Caco-2 (cell line): ENCODE measurements at regions not wholly inside any gene's neighbourhood (a gene's known extent, or its start where the extent isn't known, plus 50 kb on each side); places are given as distances from the start of the nearest gene placed in this dataset.

Experiments used
- BruUV-seq: library from RNA; stranded (reverse); fragments of 400-500 nt; replicated peaks from 2 replicates; lab custom pipeline; 2021; lab: Mats Ljungman, UMichigan
- CTCF ChIA-PET: fragments of 300-600 bp; sonication (Branson Sonifier 250); formaldehyde crosslinking; loops from one replicate; lab custom pipeline; 2022; ENCODE audit warnings: antibody characterized with exemption; lab: Charles Lee
- POLR2A ChIA-PET: fragments of 300-600 bp; sonication (Branson Sonifier 250); formaldehyde crosslinking; loops from one replicate; lab custom pipeline; 2022; ENCODE audit warnings: antibody characterized with exemption; lab: Charles Lee
- DNase-seq, 2 experiments: peaks; one replicate each; pipeline versions ENCODE4 v3.0.0 to v3.0.0-alpha.2; 2020 to 2022
- H3K27me3 ChIP-seq: replicated peaks from 2 replicates; pipeline ENCODE4 v1.6.0; 2011; ENCODE audit warnings: low read length; ENCODE audit not compliant: control insufficient read depth, insufficient read depth
- H3K36me3 ChIP-seq: 2 replicates; pipeline ENCODE4 v1.5.1; 2011; ENCODE audit warnings: low read length; ENCODE audit not compliant: control insufficient read depth, insufficient read depth
- H3K4me1 ChIP-seq: fragments of 250-450 bp; sonication (Bioruptor Pico); 2 replicates; pipeline ENCODE4 v1.5.1; 2020; ENCODE audit warnings: mild to moderate bottlenecking
- H3K4me3 ChIP-seq: 2 replicates; pipeline ENCODE4 v1.5.1; 2011; ENCODE audit warnings: low read depth, mild to moderate bottlenecking, control low read depth, low read length
- H3K9me3 ChIP-seq: fragments of 250-450 bp; sonication (Bioruptor Pico); 2 replicates; pipeline ENCODE4 v1.5.1; 2020; ENCODE audit warnings: mild to moderate bottlenecking, moderate library complexity
- H3K27ac Mint-ChIP-seq: one replicate; pipeline ENCODE4 v1.8.0; 2022; ENCODE audit warnings: mixed read lengths; ENCODE audit not compliant: unreplicated experiment
- H3K27me3 Mint-ChIP-seq: one replicate; pipeline ENCODE4 v1.8.0; 2022; ENCODE audit warnings: mixed read lengths; ENCODE audit not compliant: insufficient read depth, unreplicated experiment
- H3K36me3 Mint-ChIP-seq: one replicate; pipeline ENCODE4 v1.8.0; 2022; ENCODE audit warnings: mild to moderate bottlenecking, mixed read lengths; ENCODE audit not compliant: insufficient read depth, unreplicated experiment
- H3K4me1 Mint-ChIP-seq: one replicate; pipeline ENCODE4 v1.8.0; 2022; ENCODE audit warnings: low read depth, mixed read lengths; ENCODE audit not compliant: unreplicated experiment
- H3K4me3 Mint-ChIP-seq: one replicate; pipeline ENCODE4 v1.8.0; 2022; ENCODE audit warnings: mild to moderate bottlenecking, moderate library complexity, mixed read lengths; ENCODE audit not compliant: unreplicated experiment
- H3K9me3 Mint-ChIP-seq: one replicate; pipeline ENCODE4 v1.8.0; 2022; ENCODE audit warnings: mixed read lengths; ENCODE audit not compliant: unreplicated experiment
- intact Hi-C: fragments of 100-400 bp; cut with micrococcal nuclease; formaldehyde crosslinking; loops from one replicate; pipeline ENCODE4 v1.10.0; 2022; ENCODE audit not compliant: unreplicated experiment
- TF ChIP-seq, protein P1 (sequence below), 2 experiments: fragments of 200-600 bp in 1 of 2; IDR thresholded peaks; 1 replicate in 1 of 2; 2 replicates in 1 of 2; pipeline versions ENCODE4 v1.5.1 to v1.8.0; 2011 to 2022; ENCODE audit warnings: antibody characterized with exemption in 1 of 2, control low read depth in 1 of 2, inconsistent platforms in 1 of 2, low read depth in 1 of 2, low read length in 1 of 2, mild to moderate bottlenecking in 1 of 2, moderate library complexity in 1 of 2; ENCODE audit not compliant: insufficient read depth in 1 of 2, severe bottlenecking in 1 of 2, unreplicated experiment in 1 of 2

DNA sequence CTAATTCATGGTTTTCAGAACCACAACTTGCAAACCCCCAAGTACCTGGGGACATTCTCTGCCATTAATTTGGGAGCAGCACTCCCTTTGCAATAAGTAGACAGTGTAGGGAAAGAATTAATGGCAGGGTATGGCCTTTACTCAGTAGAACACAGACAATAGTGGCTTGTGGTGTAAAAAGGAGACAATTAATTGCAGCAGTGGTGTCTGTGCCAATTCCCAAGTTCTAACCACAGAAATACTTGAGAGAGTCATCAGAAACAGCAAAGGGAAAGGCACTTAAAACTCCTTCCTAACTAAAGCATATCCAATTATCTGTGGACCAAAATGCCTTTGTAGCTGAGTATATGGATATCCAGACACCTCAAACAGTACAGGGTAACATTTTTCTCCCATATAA is 257.6 kb upstream of the POU3F2 start:
- no TSS peak for BruUV-seq
- DNase-seq, result no peak
- no peaks in the 10 kb centered on the region for H3K27me3 ChIP-seq
- H3K36me3 ChIP-seq, result no peaks in the 10 kb centered on the region
- POLR2A ChIA-PET, result no interaction called here
- H3K4me3 ChIP-seq, result no peak overlapping the region
- H3K4me3 Mint-ChIP-seq, result no peak overlapping the region
- no peaks in the 10 kb centered on the region for H3K9me3 ChIP-seq
- H3K4me1 ChIP-seq, result no peaks in the 10 kb centered on the region
- TF ChIP-seq, protein P1, sequence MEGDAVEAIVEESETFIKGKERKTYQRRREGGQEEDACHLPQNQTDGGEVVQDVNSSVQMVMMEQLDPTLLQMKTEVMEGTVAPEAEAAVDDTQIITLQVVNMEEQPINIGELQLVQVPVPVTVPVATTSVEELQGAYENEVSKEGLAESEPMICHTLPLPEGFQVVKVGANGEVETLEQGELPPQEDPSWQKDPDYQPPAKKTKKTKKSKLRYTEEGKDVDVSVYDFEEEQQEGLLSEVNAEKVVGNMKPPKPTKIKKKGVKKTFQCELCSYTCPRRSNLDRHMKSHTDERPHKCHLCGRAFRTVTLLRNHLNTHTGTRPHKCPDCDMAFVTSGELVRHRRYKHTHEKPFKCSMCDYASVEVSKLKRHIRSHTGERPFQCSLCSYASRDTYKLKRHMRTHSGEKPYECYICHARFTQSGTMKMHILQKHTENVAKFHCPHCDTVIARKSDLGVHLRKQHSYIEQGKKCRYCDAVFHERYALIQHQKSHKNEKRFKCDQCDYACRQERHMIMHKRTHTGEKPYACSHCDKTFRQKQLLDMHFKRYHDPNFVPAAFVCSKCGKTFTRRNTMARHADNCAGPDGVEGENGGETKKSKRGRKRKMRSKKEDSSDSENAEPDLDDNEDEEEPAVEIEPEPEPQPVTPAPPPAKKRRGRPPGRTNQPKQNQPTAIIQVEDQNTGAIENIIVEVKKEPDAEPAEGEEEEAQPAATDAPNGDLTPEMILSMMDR (IDR thresholded peaks at IDR 0.05; ENCODE audit: insufficient read depth in 1 of 2, low read depth in 1 of 2, low read length in 1 of 2, severe bottlenecking in 1 of 2, unreplicated experiment in 1 of 2), result no peak
- H3K27me3 Mint-ChIP-seq, result peaks cover 6% of the 10 kb centered on the region
- H3K9me3 Mint-ChIP-seq, result no peaks in the 10 kb centered on the region
- no peaks in the 10 kb centered on the region for H3K36me3 Mint-ChIP-seq
- intact Hi-C loops, result no loop called here
- CTCF ChIA-PET, result no interaction called here
- H3K4me1 Mint-ChIP-seq, result no peaks in the 10 kb centered on the region
- no peak overlapping the region for H3K27ac Mint-ChIP-seq

DNA sequence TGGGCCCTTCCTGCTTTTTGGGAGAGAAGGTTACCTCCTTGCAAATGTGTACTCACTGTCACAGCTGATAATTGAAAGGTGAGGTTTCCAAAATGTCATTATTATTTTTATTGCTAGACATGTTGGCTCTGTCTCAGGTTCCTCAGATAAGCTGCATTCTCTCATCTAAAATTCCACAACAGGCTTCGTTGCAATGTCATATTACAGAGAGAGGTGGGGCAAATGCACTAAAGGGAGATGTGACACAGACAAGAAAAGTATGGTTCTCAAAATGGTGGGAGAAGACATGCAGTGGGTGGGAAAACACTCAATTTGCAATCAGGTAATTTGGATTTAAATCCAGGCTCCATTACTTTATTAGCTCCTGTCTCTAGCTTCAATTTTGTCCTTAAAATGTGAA is 256.4 kb upstream of the POU3F2 start:
- no peaks in the 10 kb centered on the region for H3K4me1 ChIP-seq
- ChIA-PET CTCF (no interaction called here), POLR2A (no interaction called here)
- no peak overlapping the region for H3K4me3 ChIP-seq
- H3K27ac Mint-ChIP-seq, result no peak overlapping the region
- no peaks in the 10 kb centered on the region for H3K27me3 ChIP-seq
- DNase-seq, result no peak
- intact Hi-C loops, result no loop called here
- H3K9me3 ChIP-seq, result no peaks in the 10 kb centered on the region
- no peaks in the 10 kb centered on the region for H3K36me3 ChIP-seq
- peaks cover 6% of the 10 kb centered on the region for H3K27me3 Mint-ChIP-seq
- no peaks in the 10 kb centered on the region for H3K9me3 Mint-ChIP-seq
- H3K36me3 Mint-ChIP-seq, result no peaks in the 10 kb centered on the region
- TF ChIP-seq, protein P1 (IDR thresholded peaks at IDR 0.05; ENCODE audit: insufficient read depth in 1 of 2, low read depth in 1 of 2, low read length in 1 of 2, severe bottlenecking in 1 of 2, unreplicated experiment in 1 of 2), result no peak
- H3K4me1 Mint-ChIP-seq, result no peaks in the 10 kb centered on the region
- BruUV-seq, result no TSS peak
- no peak overlapping the region for H3K4me3 Mint-ChIP-seq

DNA sequence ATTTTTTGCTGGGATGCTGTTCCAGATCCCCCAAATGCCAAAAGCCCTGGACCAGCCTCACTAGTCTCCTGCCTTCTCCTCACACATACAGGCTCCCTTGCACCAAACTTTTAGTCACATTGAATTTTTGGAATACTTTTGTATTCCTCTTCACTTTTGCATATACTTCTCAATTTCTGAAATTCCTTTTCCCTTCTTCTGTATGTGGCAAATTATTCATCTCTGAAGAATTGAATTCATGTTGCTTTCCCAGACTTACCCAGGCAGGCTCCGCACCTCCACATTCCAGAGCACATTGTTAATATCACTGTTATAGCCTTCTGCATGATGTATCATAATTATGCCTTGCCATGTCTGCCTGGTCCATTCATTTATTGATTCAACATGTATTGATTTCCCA is 255.3 kb upstream of the POU3F2 start:
- H3K36me3 Mint-ChIP-seq, result no peaks in the 10 kb centered on the region
- H3K4me3 ChIP-seq, result no peak overlapping the region
- H3K27me3 Mint-ChIP-seq, result peaks cover 6% of the 10 kb centered on the region
- no peaks in the 10 kb centered on the region for H3K9me3 ChIP-seq
- no peaks in the 10 kb centered on the region for H3K4me1 Mint-ChIP-seq
- ChIA-PET CTCF (no interaction called here), POLR2A (no interaction called here)
- no peak overlapping the region for H3K27ac Mint-ChIP-seq
- no peak overlapping the region for H3K4me3 Mint-ChIP-seq
- no TSS peak for BruUV-seq
- no peaks in the 10 kb centered on the region for H3K4me1 ChIP-seq
- TF ChIP-seq, protein P1 (IDR thresholded peaks at IDR 0.05; ENCODE audit: insufficient read depth in 1 of 2, low read depth in 1 of 2, low read length in 1 of 2, severe bottlenecking in 1 of 2, unreplicated experiment in 1 of 2), result no peak
- no peaks in the 10 kb centered on the region for H3K27me3 ChIP-seq
- no peaks in the 10 kb centered on the region for H3K9me3 Mint-ChIP-seq
- no peak for DNase-seq
- H3K36me3 ChIP-seq, result no peaks in the 10 kb centered on the region
- intact Hi-C loops, result no loop called here
